SK-N-SH (cell line): ENCODE measurements at regions not wholly inside any gene's neighbourhood (a gene's known extent, or its start where the extent isn't known, plus 50 kb on each side); places are given as distances from the start of the nearest gene placed in this dataset.
"Not testable (repeated sequence)": the region's sequence is repeated elsewhere in the genome, so short reads cannot be mapped to it uniquely, and the experiment has no call there.

Experiments used
- CHD2 ChIP-seq: fragments of 150-350 bp; IDR thresholded peaks from 2 replicates; pipeline ENCODE4 v1.6.1; 2018; ENCODE audit warnings: low read length; ENCODE audit not compliant: partially characterized antibody
- MXI1 ChIP-seq: IDR thresholded peaks from 2 replicates; pipeline ENCODE4 v1.6.1; 2012; ENCODE audit warnings: mild to moderate bottlenecking, low read depth, low read length, improper control_type of control experiment
- NRF1 ChIP-seq: IDR thresholded peaks from 2 replicates; pipeline ENCODE4 v1.6.1; 2012; ENCODE audit warnings: low read depth, mild to moderate bottlenecking, low read length
- POLR2AphosphoS5 ChIP-seq: IDR thresholded peaks from 2 replicates; pipeline ENCODE4 v1.6.1; 2012; ENCODE audit warnings: low read depth, low read length
- RAD21 ChIP-seq: IDR thresholded peaks from 2 replicates; pipeline ENCODE4 v1.6.1; 2012; ENCODE audit warnings: mild to moderate bottlenecking, low read length
- RXRA ChIP-seq: IDR thresholded peaks from 2 replicates; pipeline ENCODE4 v1.4.0; 2012; ENCODE audit warnings: low read depth, mild to moderate bottlenecking, borderline replicate concordance
- SIN3A ChIP-seq: IDR thresholded peaks from 2 replicates; pipeline ENCODE4 v1.6.1; 2012; ENCODE audit warnings: low read depth, mild to moderate bottlenecking, low read length, moderate library complexity, borderline replicate concordance
- TAF1 ChIP-seq: IDR thresholded peaks from 2 replicates; pipeline ENCODE4 v1.6.1; 2012; ENCODE audit warnings: low read depth, mild to moderate bottlenecking, low read length, moderate library complexity, borderline replicate concordance
- TF ChIP-seq, protein P1 (sequence below): fragments of 200-600 bp; sonication (generic); IDR thresholded peaks from 2 replicates; pipeline ENCODE4 v1.6.1; 2017; ENCODE audit warnings: antibody characterized with exemption, mild to moderate bottlenecking, moderate library complexity
- TF ChIP-seq, protein P2 (sequence below): IDR thresholded peaks from 2 replicates; pipeline ENCODE4 v1.6.1; 2012; ENCODE audit warnings: mild to moderate bottlenecking, low read depth, low read length, moderate library complexity
- TF ChIP-seq, protein P3 (sequence below): fragments of 150-350 bp; IDR thresholded peaks from 2 replicates; pipeline ENCODE4 v1.6.1; 2017; ENCODE audit warnings: antibody characterized with exemption, low read length, low read depth, borderline replicate concordance
- TF ChIP-seq, protein P4 (sequence below): IDR thresholded peaks from 2 replicates; pipeline ENCODE4 v1.4.0; 2012; ENCODE audit warnings: low read depth, borderline replicate concordance

DNA sequence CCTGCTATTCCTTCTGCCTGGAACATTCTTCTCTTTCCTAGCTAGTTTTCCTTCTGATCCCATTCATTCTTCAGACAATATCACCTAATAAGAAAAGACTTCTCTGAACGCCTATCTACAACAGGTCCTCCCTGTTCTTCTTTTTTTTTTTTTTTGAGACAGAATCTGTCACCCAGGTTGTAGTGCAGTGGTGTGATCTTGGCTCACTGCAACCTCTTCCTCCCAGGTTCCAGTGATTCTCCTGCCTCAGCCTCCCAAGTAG is 208.3 kb downstream of the BCAS1 start:
- TF ChIP-seq CHD2, RAD21, RXRA, TAF1, MXI1, NRF1, SIN3A, POLR2AphosphoS5: not testable (repeated sequence)
- TF ChIP-seq, protein P1, sequence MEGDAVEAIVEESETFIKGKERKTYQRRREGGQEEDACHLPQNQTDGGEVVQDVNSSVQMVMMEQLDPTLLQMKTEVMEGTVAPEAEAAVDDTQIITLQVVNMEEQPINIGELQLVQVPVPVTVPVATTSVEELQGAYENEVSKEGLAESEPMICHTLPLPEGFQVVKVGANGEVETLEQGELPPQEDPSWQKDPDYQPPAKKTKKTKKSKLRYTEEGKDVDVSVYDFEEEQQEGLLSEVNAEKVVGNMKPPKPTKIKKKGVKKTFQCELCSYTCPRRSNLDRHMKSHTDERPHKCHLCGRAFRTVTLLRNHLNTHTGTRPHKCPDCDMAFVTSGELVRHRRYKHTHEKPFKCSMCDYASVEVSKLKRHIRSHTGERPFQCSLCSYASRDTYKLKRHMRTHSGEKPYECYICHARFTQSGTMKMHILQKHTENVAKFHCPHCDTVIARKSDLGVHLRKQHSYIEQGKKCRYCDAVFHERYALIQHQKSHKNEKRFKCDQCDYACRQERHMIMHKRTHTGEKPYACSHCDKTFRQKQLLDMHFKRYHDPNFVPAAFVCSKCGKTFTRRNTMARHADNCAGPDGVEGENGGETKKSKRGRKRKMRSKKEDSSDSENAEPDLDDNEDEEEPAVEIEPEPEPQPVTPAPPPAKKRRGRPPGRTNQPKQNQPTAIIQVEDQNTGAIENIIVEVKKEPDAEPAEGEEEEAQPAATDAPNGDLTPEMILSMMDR = not testable (repeated sequence)
- TF ChIP-seq, protein P2, sequence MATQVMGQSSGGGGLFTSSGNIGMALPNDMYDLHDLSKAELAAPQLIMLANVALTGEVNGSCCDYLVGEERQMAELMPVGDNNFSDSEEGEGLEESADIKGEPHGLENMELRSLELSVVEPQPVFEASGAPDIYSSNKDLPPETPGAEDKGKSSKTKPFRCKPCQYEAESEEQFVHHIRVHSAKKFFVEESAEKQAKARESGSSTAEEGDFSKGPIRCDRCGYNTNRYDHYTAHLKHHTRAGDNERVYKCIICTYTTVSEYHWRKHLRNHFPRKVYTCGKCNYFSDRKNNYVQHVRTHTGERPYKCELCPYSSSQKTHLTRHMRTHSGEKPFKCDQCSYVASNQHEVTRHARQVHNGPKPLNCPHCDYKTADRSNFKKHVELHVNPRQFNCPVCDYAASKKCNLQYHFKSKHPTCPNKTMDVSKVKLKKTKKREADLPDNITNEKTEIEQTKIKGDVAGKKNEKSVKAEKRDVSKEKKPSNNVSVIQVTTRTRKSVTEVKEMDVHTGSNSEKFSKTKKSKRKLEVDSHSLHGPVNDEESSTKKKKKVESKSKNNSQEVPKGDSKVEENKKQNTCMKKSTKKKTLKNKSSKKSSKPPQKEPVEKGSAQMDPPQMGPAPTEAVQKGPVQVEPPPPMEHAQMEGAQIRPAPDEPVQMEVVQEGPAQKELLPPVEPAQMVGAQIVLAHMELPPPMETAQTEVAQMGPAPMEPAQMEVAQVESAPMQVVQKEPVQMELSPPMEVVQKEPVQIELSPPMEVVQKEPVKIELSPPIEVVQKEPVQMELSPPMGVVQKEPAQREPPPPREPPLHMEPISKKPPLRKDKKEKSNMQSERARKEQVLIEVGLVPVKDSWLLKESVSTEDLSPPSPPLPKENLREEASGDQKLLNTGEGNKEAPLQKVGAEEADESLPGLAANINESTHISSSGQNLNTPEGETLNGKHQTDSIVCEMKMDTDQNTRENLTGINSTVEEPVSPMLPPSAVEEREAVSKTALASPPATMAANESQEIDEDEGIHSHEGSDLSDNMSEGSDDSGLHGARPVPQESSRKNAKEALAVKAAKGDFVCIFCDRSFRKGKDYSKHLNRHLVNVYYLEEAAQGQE = not testable (repeated sequence)
- TF ChIP-seq, protein P3, sequence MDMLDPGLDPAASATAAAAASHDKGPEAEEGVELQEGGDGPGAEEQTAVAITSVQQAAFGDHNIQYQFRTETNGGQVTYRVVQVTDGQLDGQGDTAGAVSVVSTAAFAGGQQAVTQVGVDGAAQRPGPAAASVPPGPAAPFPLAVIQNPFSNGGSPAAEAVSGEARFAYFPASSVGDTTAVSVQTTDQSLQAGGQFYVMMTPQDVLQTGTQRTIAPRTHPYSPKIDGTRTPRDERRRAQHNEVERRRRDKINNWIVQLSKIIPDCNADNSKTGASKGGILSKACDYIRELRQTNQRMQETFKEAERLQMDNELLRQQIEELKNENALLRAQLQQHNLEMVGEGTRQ = not testable (repeated sequence)
- TF ChIP-seq, protein P4, sequence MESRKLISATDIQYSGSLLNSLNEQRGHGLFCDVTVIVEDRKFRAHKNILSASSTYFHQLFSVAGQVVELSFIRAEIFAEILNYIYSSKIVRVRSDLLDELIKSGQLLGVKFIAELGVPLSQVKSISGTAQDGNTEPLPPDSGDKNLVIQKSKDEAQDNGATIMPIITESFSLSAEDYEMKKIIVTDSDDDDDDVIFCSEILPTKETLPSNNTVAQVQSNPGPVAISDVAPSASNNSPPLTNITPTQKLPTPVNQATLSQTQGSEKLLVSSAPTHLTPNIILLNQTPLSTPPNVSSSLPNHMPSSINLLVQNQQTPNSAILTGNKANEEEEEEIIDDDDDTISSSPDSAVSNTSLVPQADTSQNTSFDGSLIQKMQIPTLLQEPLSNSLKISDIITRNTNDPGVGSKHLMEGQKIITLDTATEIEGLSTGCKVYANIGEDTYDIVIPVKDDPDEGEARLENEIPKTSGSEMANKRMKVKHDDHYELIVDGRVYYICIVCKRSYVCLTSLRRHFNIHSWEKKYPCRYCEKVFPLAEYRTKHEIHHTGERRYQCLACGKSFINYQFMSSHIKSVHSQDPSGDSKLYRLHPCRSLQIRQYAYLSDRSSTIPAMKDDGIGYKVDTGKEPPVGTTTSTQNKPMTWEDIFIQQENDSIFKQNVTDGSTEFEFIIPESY = not testable (repeated sequence)
